Stimulated activated memory B cell treated with anti-CD40 and anti-IgM and Interleukin-4, amounts not matched to agents 10 μg/mL and 1 μg/mL and 100 μg/mL, for 72 hours (primary cell): ENCODE measurements at regions not wholly inside any gene's neighbourhood (a gene's known extent, or its start where the extent isn't known, plus 50 kb on each side); places are given as distances from the start of the nearest gene placed in this dataset.

Experiments used
- ATAC-seq: fragments of 150-1000 bp; cut with Tn5 transposase; 2 replicates; pipeline ENCODE4 v1.10.0; 2021
- H3K27ac Mint-ChIP-seq: one replicate; pipeline ENCODE4 v1.8.0; 2022; ENCODE audit warnings: mild to moderate bottlenecking, mixed read lengths
- H3K27me3 Mint-ChIP-seq: one replicate; pipeline ENCODE4 v1.8.0; 2022; ENCODE audit warnings: mixed read lengths
- H3K36me3 Mint-ChIP-seq: one replicate; pipeline ENCODE4 v1.8.0; 2022; ENCODE audit warnings: mixed read lengths
- H3K4me1 Mint-ChIP-seq: one replicate; pipeline ENCODE4 v1.8.0; 2022; ENCODE audit warnings: mixed read lengths
- H3K4me3 Mint-ChIP-seq: one replicate; pipeline ENCODE4 v1.8.0; 2022; ENCODE audit warnings: mild to moderate bottlenecking, moderate library complexity, mixed read lengths
- H3K9me3 Mint-ChIP-seq: one replicate; pipeline ENCODE4 v1.8.0; 2022; ENCODE audit warnings: mixed read lengths

DNA sequence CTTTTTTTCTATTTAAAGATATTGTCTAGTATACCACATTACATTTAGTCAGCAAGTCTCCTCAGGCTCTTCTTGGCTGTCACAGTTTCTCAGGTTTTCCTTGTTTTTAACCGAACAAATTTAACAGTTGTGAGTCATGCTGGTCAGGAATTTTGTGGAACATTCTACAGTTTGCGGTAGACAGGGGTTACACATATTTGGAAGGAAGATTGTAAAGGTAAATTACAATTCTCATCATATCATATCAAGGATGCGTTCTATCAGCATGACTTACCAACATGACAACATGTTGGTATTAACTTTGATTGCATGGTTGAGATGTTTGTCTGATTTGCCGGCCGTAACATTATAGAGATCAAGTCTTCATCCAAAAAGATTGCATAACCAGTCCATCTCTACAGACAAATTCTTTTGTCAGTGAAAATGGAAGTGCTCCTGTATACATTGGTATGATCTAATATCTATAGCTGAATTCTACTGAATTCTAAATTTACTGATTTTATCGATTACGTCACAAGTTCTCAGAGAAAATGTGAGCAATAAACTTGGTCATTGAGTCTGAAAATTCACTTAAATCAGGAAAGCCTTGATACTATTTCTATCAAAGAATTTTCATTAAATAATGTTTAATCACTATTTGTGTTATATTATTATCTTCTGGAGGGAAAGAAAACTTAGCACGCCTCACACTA lies 664.4 kb upstream of the SLC8A1 start:
- H3K27me3 Mint-ChIP-seq = no peaks in the 10 kb centered on the region
- no peak overlapping the region for H3K27ac Mint-ChIP-seq
- H3K36me3 Mint-ChIP-seq = no peaks in the 10 kb centered on the region
- H3K4me1 Mint-ChIP-seq = no peaks in the 10 kb centered on the region
- no peaks in the 10 kb centered on the region for H3K9me3 Mint-ChIP-seq
- no peak overlapping the region for H3K4me3 Mint-ChIP-seq
- no peak for ATAC-seq

DNA sequence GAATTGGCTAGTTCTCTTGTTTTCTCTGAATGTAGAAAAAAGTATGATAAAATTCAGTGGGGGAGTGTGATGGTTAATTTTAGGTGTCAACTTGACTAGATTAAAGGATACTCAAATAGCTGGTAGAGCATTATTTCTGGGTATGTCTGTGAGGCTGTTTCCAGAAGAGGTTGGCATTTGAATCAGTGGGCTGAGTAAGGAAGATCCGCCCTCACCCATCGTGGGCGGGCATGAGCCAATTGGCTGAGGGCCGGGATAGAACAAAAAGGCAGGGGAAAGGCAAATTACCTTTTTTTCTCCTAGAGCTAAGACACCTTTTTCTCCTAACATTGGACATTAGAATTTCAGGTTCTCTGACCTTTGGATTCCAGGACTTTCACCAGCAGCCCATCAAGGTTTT lies 667.6 kb upstream of the SLC8A1 start:
- Mint-ChIP-seq H3K4me1 (no peaks in the 10 kb centered on the region), H3K9me3 (no peaks in the 10 kb centered on the region), H3K4me3 (no peak overlapping the region), H3K36me3 (no peaks in the 10 kb centered on the region), H3K27ac (no peak overlapping the region), H3K27me3 (no peaks in the 10 kb centered on the region)
- no peak for ATAC-seq

DNA sequence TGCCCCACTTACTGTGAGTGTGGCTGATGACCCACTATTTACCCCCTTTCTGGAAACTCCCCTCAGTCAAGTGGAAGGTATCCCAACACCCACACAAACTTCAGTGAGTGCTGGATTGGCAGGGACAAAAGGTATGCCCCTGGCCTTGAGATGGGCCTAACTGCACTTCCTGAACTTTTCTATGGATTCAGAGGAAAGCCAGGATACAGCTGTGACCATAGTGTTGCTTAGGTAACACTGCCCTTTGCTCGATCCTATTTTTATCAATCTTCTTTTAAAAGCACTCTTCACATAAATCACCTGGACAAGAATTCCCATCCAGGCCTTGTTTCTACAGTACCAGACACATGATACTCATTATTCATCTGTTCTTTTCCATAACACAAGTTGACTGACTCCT lies 671.5 kb upstream of the SLC8A1 start:
- ATAC-seq = no peak
- Mint-ChIP-seq H3K4me3 (no peak overlapping the region), H3K27me3 (no peaks in the 10 kb centered on the region), H3K4me1 (no peaks in the 10 kb centered on the region), H3K36me3 (no peaks in the 10 kb centered on the region), H3K9me3 (peaks cover 3% of the 10 kb centered on the region), H3K27ac (no peak overlapping the region)

DNA sequence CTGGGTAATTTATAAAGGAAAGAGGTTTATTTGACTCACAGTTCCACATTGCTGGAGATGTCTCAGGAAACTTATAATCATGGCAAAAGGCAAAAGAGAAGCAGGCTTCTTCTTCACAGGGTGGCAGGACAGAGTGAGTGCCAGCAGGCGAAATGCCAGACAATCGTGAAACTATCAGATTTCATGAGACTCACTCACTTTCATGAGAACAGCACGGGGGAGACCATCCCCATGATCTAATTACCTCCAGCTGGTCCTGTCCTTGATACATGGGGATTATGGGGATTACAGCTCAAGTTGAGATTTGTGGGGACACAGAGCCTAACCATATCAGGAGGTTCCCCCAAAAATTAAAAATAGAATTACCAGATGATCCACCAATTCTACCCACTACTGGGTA lies 675.5 kb upstream of the SLC8A1 start:
- Mint-ChIP-seq H3K9me3 (peaks cover 3% of the 10 kb centered on the region), H3K36me3 (no peaks in the 10 kb centered on the region), H3K27me3 (no peaks in the 10 kb centered on the region), H3K4me3 (no peak overlapping the region), H3K27ac (no peak overlapping the region), H3K4me1 (no peaks in the 10 kb centered on the region)
- ATAC-seq = no peak

DNA sequence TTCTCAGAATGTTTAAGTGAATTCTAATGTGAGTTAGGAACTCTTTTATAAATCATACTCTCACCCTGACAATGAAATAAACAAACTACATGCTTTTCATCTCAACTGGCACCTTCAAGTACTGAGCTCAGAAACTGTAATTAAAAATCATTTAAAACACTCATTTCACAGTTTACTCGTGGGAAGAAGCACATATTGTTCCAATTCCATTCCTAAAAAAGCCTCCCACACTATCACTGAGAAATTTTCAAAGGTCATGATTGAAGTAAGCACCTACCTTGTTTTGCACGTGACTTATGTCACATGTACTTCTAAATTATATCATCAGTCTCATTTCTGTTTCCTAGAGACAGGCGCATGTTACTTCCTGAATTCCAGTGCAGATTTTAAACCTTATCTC lies 678.1 kb upstream of the SLC8A1 start:
- Mint-ChIP-seq H3K36me3 (no peaks in the 10 kb centered on the region), H3K4me3 (no peak overlapping the region), H3K27me3 (no peaks in the 10 kb centered on the region), H3K9me3 (peaks cover 3% of the 10 kb centered on the region), H3K4me1 (no peaks in the 10 kb centered on the region), H3K27ac (no peak overlapping the region)
- no peak for ATAC-seq

DNA sequence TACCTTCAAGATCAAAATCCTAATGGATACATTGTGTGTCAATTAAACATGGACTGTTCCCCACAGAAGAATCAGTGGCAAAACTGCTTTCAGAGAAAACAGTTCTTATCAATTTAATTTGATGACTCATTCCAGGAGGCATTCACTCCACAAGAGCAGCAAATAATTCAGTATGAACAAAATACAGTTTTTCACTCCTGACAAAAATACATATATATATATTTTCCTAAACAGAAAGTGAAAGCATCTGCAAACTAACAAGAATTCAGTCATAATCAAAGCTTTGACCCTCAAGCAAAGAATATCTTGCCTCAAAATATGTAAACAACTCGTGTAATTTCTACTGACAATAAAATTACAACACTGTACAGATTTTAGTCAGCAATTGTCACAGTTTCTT lies 685.1 kb upstream of the SLC8A1 start:
- Mint-ChIP-seq H3K36me3 (no peaks in the 10 kb centered on the region), H3K9me3 (no peaks in the 10 kb centered on the region), H3K4me1 (no peaks in the 10 kb centered on the region), H3K27ac (no peak overlapping the region), H3K4me3 (no peak overlapping the region), H3K27me3 (no peaks in the 10 kb centered on the region)
- no peak for ATAC-seq

DNA sequence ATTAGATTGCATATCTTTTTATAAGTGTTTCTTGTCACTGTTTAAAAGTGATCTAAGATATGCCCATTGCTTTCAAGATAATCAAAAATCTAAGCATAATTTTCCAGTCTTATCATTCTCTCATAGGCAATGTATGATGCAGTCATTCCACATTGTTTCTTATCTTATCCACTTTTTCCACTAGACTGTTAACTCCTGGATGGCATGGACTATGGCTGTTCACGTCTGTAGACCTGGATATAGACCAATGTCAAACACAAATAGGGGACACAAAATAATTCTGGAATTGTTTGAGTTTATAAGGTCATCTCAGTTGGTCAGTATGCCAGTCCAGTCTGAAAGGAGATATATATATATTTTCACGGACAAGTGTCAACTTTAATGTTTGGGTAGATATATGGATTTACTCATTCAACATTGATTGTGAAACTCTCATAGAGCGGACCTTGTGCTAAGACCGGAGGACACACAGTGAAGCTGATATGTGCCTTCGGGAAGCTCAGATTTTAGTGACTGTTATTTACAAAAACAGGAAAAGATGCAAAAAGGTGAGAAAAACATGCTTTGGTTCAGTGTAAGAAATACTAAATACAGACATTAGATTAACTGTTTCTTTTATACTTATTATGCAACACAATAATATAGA lies 689.4 kb upstream of the SLC8A1 start:
- Mint-ChIP-seq H3K36me3 (no peaks in the 10 kb centered on the region), H3K27ac (no peak overlapping the region)
- ATAC-seq = no peak

DNA sequence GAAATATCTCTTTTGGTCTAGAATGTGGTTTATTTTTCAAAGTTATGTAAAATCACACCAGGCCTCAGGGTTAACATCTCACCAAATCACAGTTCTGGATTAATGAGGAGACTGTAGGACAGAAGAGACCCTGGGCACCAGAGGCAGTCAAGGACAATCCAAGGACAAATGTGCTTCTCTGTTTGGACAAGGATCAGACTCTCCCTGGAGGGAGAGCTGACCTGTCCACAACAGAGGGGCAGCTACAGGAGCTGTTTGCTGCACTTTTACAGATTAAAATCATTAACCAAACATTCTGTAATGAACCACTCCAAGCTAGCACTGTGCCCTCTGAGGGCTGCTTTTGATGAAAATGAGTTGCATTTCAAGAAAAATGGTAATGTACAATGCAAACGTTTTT lies 690.6 kb upstream of the SLC8A1 start:
- Mint-ChIP-seq H3K36me3 (no peaks in the 10 kb centered on the region), H3K4me3 (no peak overlapping the region), H3K9me3 (no peaks in the 10 kb centered on the region), H3K27ac (no peak overlapping the region), H3K4me1 (no peaks in the 10 kb centered on the region), H3K27me3 (no peaks in the 10 kb centered on the region)
- no peak for ATAC-seq

More for the DNA sequence above, 689.4 kb upstream of the SLC8A1 start:
- Mint-ChIP-seq H3K4me3 (no peak overlapping the region), H3K4me1 (no peaks in the 10 kb centered on the region), H3K9me3 (no peaks in the 10 kb centered on the region), H3K27me3 (no peaks in the 10 kb centered on the region)

DNA sequence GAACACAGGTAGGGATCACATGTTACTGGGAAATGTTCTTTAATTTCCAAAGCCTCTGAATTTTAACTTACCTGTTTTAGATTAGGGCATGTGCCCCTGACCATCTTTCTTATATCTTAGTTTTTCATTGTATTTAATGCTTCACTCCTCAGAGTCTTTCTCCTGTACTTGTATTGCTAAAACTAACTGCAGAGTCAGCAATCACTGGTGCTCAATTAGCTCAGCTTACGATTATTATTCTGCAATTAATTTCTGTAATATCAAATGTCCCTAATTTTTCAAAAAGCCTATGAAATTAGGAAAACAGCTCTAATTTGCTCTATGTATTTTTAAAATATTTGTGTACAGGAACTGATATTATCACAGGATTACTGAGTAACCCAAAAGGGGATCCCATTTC lies 693.2 kb upstream of the SLC8A1 start:
- no peak for ATAC-seq
- no peak overlapping the region for H3K27ac Mint-ChIP-seq
- H3K36me3 Mint-ChIP-seq = no peaks in the 10 kb centered on the region
- no peaks in the 10 kb centered on the region for H3K4me1 Mint-ChIP-seq
- no peaks in the 10 kb centered on the region for H3K27me3 Mint-ChIP-seq
- H3K4me3 Mint-ChIP-seq = no peak overlapping the region
- H3K9me3 Mint-ChIP-seq = no peaks in the 10 kb centered on the region

DNA sequence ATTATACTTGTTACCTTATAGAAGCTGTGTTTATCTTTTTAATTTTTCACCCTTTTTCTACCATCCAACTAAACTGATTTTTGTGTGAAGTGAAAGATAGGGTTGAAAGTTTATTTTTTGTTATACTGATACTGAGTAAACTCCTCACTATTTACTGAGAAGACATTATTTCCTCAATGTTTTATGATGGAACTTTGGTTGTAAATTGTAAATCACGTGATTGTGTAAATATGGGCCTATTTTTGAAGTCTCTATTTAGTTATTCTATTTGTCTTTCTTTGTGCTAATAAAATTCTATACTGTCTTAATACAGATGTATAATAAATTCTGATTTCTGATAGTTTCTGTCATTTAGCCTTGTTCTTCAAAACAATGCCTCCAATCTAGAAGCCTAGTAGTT lies 697.2 kb upstream of the SLC8A1 start:
- Mint-ChIP-seq H3K27me3 (no peaks in the 10 kb centered on the region), H3K4me3 (no peak overlapping the region), H3K36me3 (no peaks in the 10 kb centered on the region), H3K27ac (no peak overlapping the region), H3K9me3 (no peaks in the 10 kb centered on the region), H3K4me1 (no peaks in the 10 kb centered on the region)
- ATAC-seq = no peak

DNA sequence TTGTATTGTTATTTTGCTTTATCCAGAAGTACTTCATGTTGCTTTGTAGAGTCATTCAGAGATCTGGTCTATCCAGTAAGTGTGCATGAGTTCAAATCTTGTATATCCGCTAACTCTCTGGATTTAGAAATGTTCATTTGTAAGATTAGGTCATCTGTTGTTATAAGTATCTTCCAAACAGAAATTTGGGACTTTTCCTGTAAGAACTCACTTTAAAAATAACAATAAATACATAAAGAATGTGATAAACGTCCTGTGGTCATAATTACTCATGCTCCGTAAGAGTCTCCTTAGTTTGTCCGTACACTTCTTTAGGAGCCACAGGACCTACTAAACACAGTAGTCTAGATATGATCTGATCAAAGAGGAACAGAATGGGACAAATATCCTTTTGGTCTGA lies 699.9 kb upstream of the SLC8A1 start:
- H3K4me3 Mint-ChIP-seq = no peak overlapping the region

DNA sequence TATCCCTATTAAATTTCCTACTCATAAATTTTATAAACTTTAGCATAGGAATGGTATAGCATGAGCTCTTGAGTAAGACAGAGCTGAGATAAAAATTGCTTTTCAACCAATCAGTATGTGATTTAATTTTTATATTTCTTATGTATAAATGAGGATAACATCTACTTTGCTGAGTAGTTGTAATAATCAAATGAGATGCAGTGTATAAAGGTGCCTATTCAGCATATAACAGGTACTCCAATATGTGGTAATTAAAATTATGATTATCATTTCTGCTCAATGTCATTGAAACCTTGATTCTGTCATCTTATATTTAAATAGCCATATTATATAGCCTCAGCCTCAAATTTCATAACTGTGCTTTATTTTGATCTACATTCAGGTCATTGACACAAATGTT lies 700.4 kb upstream of the SLC8A1 start:
- Mint-ChIP-seq H3K27me3 (no peaks in the 10 kb centered on the region), H3K9me3 (no peaks in the 10 kb centered on the region), H3K27ac (no peak overlapping the region), H3K4me1 (no peaks in the 10 kb centered on the region), H3K4me3 (no peak overlapping the region), H3K36me3 (no peaks in the 10 kb centered on the region)
- no peak for ATAC-seq

More for the DNA sequence above, 699.9 kb upstream of the SLC8A1 start:
- H3K4me1 Mint-ChIP-seq = no peaks in the 10 kb centered on the region
- H3K36me3 Mint-ChIP-seq = no peaks in the 10 kb centered on the region
- H3K27me3 Mint-ChIP-seq = no peaks in the 10 kb centered on the region
- no peaks in the 10 kb centered on the region for H3K9me3 Mint-ChIP-seq
- no peak overlapping the region for H3K27ac Mint-ChIP-seq
- ATAC-seq = no peak

DNA sequence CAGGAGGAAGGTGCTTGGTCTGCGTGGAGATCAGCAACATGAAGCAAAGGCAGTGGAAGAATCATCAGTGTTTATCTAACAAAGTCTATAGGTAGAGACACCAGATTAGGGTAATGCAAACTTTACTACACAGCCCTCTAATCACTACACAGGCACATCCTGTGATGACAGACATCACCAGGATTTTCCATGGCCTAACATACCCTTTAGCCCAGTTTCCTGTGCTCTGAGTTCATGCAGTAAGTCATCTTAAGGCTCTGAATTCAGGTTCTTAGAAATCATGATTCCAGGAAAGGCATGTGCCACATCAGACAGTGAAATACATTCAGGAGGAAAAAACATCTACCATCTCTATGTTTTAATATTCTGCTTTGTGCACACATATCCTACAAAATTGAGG lies 708.5 kb upstream of the SLC8A1 start:
- Mint-ChIP-seq H3K36me3 (no peaks in the 10 kb centered on the region), H3K27me3 (no peaks in the 10 kb centered on the region), H3K4me1 (no peaks in the 10 kb centered on the region), H3K27ac (no peak overlapping the region), H3K4me3 (no peak overlapping the region), H3K9me3 (no peaks in the 10 kb centered on the region)
- no peak for ATAC-seq

DNA sequence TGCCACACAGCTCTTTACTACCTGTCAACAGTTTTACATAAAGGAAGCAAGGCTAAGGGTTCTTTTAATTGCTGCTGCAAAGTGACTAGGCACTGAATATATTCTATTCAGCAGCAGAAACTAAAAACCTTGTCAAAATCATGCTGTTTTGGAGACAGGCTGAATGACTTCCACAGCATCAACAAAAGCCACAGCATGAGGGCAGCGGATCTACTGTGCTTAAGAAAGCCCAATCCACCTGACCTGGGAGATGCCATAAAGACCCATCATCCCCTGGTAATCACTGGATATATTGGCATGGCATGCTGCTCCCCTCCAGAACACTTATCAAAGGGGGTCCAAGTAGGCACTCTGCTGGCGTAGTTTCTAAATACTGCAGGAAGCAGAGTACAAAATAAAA lies 715.1 kb upstream of the SLC8A1 start:
- Mint-ChIP-seq H3K9me3 (no peaks in the 10 kb centered on the region), H3K4me3 (no peak overlapping the region), H3K27me3 (no peaks in the 10 kb centered on the region), H3K36me3 (no peaks in the 10 kb centered on the region), H3K4me1 (no peaks in the 10 kb centered on the region), H3K27ac (no peak overlapping the region)
- ATAC-seq = no peak

DNA sequence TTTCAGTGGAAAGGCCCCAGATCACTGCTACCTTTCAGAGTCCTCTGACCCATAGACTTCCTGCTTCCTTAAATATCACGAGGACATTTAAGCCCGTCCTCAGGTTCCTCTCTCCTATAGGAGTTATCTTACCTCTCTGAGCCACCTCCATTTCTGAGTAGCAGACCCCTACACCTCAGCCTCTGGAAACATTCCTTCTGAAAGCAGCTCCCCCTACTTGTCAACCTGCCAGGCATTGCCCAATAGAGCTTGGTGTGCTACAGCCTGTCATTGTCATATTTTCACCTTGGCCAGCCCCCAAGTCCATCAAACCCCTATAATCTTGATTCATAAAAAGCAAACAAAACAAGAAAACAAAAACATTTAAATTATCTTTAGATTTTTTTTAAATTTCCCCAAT lies 717.9 kb upstream of the SLC8A1 start:
- H3K4me1 Mint-ChIP-seq = no peaks in the 10 kb centered on the region
- no peaks in the 10 kb centered on the region for H3K36me3 Mint-ChIP-seq
- ATAC-seq = no peak
- H3K27ac Mint-ChIP-seq = no peak overlapping the region
- no peaks in the 10 kb centered on the region for H3K9me3 Mint-ChIP-seq
- no peak overlapping the region for H3K4me3 Mint-ChIP-seq
- no peaks in the 10 kb centered on the region for H3K27me3 Mint-ChIP-seq

DNA sequence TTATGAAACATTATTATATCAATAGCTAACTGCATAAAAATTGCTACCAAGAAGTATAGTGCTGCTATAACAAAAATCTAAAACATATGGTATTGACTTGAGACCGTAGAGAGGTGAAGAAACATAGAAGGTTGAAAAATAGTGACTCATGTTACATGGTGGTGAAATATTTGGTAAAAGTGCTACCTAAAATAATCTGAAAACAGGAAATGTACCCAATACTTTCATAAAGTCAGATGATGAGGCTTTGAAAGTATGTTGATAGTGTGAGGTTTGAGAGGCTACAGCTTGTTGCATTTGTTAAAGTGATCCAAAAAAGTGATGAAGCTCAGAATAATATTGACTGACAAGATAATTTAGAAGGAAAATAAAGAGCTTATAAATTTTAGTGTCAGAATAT lies 718.7 kb upstream of the SLC8A1 start:
- Mint-ChIP-seq H3K9me3 (no peaks in the 10 kb centered on the region), H3K4me3 (no peak overlapping the region), H3K27me3 (no peaks in the 10 kb centered on the region), H3K4me1 (no peaks in the 10 kb centered on the region), H3K36me3 (no peaks in the 10 kb centered on the region), H3K27ac (no peak overlapping the region)
- ATAC-seq = no peak
